Hindlimb muscle (tissue), 1 donor: ENCODE measurements at regions not wholly inside any gene's neighbourhood (a gene's known extent, or its start where the extent isn't known, plus 50 kb on each side); places are given as distances from the start of the nearest gene placed in this dataset.
A peak's percentile ranks its signal among the peaks of the same experiment; 100 is the strongest.
"Not testable (repeated sequence)": the region's sequence is repeated elsewhere in the genome, so short reads cannot be mapped to it uniquely, and the experiment has no call there.

Experiments
- DNase-seq: peaks from one replicate; pipeline ENCODE4 v3.0.0-alpha.2; 2013

GRCh38 chr14:84036840-84037239 lies 1493.1 kb upstream of the FLRT2 start:
- DNase-seq = no peak

DNA sequence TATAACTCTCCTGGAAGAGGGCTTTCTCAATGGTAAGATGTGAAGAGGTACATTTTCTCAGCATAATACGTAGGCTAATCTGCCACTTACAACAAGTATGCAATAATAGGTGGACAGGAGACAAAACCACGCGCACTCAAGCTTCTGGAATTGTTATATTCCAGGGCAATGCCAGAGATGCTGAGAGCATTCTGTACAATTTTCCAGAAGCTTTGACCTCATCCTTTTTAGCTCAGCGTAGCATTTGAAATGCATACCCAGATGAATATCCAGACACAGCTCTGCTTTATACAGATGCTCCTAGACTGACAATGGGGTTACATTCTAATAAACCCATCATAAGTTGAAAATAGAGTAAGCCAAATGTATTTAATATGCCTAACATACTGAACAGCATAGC lies 1492.4 kb upstream of the FLRT2 start:
- no peak for DNase-seq

DNA sequence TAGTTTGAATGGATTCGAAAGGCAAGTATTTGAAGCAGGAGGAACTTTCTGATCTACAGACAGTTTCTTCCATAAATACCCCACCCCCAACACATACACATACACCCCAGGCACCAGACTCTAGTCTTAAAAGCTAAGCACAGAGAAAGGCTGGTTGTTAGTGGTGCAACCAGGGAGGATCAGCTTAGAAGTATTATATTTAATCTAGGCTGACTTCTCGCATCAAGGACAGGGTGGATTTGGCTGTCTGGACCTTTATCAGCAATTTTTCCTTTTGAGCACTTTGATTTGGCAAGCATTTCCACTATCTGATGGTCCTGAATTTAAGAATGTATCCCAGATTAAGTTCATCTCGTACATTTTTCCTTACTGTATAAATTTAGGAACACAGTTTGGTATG lies 1489.8 kb upstream of the FLRT2 start:
- no peak for DNase-seq

DNA sequence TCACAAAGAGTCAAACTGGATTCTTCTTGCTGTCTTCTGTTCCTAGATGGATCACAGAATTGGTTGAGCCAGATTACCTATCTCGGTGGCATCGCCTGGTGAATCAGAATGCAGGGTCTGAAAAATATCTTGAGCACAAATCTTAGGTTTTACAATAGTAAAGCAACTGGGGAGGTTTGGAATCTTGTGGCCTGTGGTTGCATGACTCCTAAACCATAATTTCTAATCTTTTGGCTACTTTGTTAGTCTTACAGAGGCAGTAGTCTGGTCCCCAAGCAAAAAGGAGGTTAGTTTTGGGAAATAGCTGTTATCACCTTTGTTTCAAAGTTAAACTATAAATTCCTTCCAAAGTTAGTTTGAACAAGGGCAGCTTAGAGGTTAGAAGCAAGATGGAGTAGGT lies 1488.5 kb upstream of the FLRT2 start:
- DNase-seq = no peak

DNA sequence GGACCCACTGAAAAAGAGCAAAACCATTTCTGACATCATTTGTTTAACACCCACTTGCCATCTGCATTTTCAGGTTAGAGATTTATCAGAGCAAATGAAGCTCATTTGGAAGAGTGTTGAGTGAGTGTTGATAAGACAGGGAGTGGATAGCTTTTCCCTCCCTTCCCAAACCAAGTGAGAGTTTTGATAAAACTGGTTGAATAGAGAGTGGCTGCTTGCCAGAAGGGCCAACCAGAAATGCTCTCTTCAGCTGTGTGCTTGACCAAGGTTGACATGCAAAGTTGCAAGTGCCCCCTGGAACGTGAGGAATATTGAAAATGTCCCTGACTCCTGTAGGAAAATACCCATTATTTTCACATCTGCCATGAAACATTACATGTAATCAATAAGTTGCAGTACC lies 1487.0 kb upstream of the FLRT2 start:
- no peak for DNase-seq

- peak; percentile 20 for DNase-seq
Observed at GRCh38 chr14:84064316-84065125, 1465.4 kb upstream of the FLRT2 start.

DNA sequence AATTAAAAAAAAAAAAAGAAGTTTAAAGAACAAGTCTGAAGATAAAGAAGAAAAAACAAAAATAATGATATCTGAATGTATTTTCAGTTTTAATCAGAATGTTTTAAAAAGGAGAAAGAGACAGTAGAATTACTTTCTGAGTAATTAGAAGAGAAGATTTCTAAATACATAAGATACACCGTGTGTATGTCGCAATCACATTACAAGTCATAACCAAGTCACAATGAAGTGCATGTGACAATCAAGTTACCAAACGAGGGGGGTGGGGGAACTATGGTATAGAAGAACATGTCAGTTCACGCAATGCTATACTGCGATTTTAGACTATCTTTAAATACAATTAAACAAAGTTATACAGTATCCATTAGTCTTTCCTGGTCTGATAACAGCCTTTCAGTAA lies 1464.1 kb upstream of the FLRT2 start:
- no peak for DNase-seq

GRCh38 chr14:84068288-84068687 lies 1461.7 kb upstream of the FLRT2 start:
- DNase-seq = no peak

GRCh38 chr14:84071061-84071460 lies 1458.9 kb upstream of the FLRT2 start:
- no peak for DNase-seq

DNA sequence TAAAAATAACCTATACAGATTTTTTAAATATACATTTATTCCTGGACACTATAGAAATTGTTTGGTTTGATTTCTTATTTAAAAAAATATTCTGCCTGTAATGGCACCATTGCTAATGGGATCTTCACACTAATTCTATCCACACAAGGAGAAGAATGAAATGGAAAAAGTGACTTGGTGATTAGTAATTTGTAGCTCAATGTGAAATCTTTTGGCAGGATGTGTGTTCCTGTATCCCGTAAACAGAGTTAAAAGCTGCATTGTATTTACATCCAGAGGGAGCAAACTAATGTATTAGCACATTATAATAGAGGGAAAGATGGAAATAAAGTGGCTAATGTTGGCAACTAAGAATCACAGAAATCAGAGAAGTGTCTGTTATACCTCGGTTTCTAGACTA lies 1455.3 kb upstream of the FLRT2 start:
- DNase-seq = no peak

- no peak for DNase-seq
Observed at GRCh38 chr14:84080944-84081343, 1449.0 kb upstream of the FLRT2 start.

GRCh38 chr14:84084056-84084630 lies 1445.8 kb upstream of the FLRT2 start:
- no peak for DNase-seq

DNA sequence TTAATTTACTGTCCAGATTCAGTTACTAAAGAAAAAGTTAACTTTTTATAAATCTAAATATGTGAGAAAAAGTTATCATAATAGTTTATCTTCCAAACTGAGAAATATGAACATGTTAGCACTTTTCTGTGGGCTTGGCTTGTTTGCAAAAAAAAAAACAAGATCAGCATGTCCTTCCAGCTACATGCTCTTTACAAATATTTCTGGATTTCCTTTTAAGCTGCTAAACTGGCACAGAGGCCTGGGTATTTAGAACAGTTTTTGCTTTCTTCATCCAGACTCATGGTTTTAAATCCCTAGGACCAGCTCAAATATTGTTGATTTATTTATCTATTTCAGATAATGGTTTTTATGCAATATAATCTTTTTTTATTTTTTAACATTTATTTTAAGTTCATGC lies 1444.5 kb upstream of the FLRT2 start:
- no peak for DNase-seq

GRCh38 chr14:84086714-84087113 lies 1443.2 kb upstream of the FLRT2 start:
- DNase-seq = no peak

GRCh38 chr14:84087986-84088531 lies 1441.9 kb upstream of the FLRT2 start:
- DNase-seq = peak; percentile 28

- DNase-seq = no peak
Observed at GRCh38 chr14:84090837-84091236, 1439.1 kb upstream of the FLRT2 start.

DNA sequence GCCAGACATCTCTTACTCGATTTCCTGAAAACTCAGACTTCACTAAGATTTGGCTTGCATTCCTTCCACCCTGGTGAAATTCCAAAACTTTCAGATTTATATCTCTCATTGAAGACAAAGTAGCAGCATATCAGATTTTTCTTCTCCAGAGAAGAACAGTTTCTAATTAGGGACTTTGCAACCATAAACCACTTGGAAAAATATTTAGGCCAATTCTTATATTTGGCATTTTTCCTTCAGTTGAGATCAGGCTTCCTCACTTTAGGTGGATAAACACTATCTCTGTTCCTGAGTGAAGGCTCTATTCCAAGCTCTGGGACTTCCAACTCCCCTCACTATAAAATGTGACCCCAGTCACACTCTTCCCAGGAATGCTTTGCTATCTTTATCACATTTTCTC lies 1434.3 kb upstream of the FLRT2 start:
- DNase-seq = peak; percentile 54

DNA sequence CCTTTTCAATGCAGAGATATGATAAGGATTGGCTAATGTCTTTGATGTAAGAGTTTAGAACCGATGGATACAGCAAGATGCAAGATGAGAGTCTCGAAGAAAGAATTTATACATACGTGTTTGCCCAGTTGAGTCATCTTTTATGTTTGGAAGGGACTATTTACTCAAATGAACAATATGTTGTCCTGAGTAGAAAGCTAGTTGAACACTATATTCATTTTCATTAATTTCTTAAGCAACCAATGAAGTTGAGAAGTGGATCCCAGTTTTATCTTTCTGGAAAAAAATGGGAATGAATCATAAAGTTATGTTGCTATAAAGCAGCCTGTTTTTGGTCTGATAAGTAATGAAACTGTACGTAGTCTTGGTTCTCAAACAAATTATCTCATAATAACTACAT lies 1431.7 kb upstream of the FLRT2 start:
- DNase-seq = no peak

DNA sequence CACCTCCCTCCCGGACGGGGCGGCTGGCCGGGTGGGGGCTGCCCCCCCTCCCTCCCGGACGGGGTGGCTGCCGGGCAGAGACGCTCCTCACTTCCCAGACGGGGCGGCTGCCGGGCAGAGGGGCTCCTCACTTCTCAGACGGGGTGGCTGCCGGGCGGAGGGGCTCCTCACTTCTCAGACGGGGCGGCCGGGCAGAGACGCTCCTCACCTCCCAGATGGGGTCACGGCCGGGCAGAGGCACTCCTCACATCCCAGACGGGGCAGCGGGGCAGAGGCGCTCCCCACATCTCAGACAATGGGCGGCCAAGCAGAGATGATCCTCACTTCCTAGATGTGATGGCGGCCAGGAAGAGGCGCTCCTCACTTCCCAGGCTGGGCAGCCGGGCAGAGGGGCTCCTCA lies 1430.4 kb upstream of the FLRT2 start:
- not testable (repeated sequence) for DNase-seq

DNA sequence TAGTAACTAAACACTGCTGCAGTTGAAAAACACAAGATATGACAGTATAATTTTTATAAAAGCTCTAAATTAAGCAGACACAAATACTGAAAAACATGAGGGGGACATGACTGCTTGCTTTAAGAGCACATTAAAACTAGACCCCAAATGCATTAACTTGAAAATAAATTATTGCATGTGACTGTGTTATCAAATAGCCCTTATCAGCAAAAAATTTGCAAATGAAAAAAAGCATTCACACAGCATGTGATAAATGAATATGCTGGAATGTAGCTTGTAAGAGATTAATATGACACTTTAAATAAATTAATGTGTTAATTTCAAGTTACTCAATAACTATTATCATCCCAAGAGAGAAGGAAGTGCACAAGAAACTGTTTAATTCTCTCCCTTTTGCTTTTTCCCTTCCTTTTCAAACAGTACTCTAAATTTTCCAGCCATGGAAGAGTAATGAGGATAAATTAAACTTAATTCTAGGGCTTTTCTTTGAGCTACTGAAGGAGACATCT lies 1422.1 kb upstream of the FLRT2 start:
- DNase-seq = no peak

DNA sequence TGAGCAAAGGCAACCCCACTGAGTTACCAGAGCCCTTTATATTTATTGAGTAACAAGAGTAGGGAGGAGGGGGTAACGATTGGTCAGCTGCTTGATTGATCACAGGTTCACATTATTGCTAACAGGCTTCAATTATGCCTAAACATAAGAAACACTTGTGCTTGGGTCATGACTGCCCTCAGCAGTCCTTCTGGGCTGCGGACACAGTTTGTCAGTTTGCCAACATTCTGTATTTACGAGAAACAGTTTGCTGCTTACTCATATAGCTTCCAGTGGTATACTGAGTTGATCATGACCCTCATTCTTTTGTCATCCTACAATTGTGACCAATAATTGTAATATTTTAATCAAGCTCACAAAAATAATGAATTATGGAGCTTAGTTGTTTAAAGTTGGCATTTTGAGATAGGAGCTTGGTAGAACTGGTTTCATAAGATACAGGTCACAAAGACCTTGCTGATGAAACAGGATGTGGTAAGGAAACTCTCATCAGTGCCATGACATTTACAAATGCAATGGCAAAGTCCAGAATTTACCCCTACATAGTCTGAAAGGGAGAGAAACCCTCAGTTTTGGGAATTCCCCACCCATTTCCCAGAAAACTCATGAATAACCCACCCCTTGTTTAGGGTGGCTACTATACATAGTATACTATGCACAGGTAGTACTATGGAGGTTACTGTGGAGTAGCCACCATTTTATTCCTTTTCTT lies 1421.0 kb upstream of the FLRT2 start:
- DNase-seq = no peak

- no peak for DNase-seq
Observed at GRCh38 chr14:84112589-84112988, 1417.4 kb upstream of the FLRT2 start.

GRCh38 chr14:84125676-84126075 lies 1404.3 kb upstream of the FLRT2 start:
- no peak for DNase-seq
